Activated naive CD8-positive, alpha-beta T cell (primary cell): ENCODE measurements at regions not wholly inside any gene's neighbourhood (a gene's known extent, or its start where the extent isn't known, plus 50 kb on each side); places are given as distances from the start of the nearest gene placed in this dataset.
A peak's percentile ranks its signal among the peaks of the same experiment; 100 is the strongest.
"Not testable (repeated sequence)": the region's sequence is repeated elsewhere in the genome, so short reads cannot be mapped to it uniquely, and the experiment has no call there.

Experiments
- H3K27ac Mint-ChIP-seq: one replicate; pipeline ENCODE4 v1.8.0; 2021; ENCODE audit warnings: mixed read lengths
- H3K27me3 Mint-ChIP-seq: one replicate; pipeline ENCODE4 v1.8.0; 2021; ENCODE audit warnings: mixed read lengths
- H3K36me3 Mint-ChIP-seq: one replicate; pipeline ENCODE4 v1.8.0; 2021; ENCODE audit warnings: mixed read lengths
- H3K4me1 Mint-ChIP-seq: one replicate; pipeline ENCODE4 v1.8.0; 2021; ENCODE audit warnings: low read depth, mixed read lengths
- H3K4me3 Mint-ChIP-seq: one replicate; pipeline ENCODE4 v1.8.0; 2021; ENCODE audit warnings: mild to moderate bottlenecking, mixed read lengths
- H3K9me3 Mint-ChIP-seq: one replicate; pipeline ENCODE4 v1.8.0; 2021; ENCODE audit warnings: low read depth, mixed read lengths

DNA sequence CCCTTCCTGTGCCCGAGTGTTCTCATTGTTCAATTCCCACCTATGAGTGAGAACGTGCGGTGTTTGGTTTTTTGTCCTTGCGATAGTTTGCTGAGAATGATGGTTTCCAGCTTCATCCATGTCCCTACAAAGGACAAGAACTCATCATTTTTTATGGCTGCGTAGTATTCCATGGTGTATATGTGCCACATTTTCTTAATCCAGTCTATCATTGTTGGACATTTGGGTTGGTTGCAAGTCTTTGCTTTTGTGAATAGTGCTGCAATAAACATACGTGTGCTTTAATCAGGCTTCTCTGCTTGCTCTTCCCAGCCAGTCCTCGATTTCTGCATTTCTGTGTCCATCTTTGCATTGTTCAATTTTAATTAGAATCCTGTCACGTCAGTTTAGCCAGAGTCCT, 75.4 kb upstream of the DTNBP1 start:
- not testable (repeated sequence) for H3K27me3 Mint-ChIP-seq, H3K9me3 Mint-ChIP-seq, H3K27ac Mint-ChIP-seq, H3K36me3 Mint-ChIP-seq, H3K4me3 Mint-ChIP-seq
- H3K4me1 Mint-ChIP-seq, result peaks cover 32% of the 10 kb centered on the region

DNA sequence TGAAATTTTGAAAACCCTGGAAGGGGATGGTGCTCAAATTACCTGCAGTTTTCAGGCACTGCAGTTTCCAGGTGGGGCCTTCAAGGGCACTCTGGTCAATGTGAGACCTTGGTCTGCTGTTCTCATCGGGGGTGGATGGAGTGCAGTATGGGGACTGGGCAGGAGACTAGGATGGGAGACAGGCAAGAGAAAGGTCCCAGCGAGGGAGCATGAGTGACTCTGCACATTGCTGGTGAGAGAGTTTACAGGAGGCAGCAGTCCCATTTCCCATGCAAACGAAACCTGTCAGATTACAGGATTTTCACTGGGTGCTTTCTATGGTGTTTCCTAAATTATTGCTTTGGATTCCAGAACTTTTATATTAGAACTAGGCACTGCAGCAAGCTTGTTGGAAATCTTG, 73.5 kb upstream of the DTNBP1 start:
- peak overlapping the region; percentile 94 for H3K27ac Mint-ChIP-seq
- H3K4me3 Mint-ChIP-seq, result peak overlapping the region; percentile 67
- no peaks in the 10 kb centered on the region for H3K36me3 Mint-ChIP-seq
- H3K4me1 Mint-ChIP-seq, result peaks cover 43% of the 10 kb centered on the region
- no peaks in the 10 kb centered on the region for H3K9me3 Mint-ChIP-seq
- H3K27me3 Mint-ChIP-seq, result no peaks in the 10 kb centered on the region

DNA sequence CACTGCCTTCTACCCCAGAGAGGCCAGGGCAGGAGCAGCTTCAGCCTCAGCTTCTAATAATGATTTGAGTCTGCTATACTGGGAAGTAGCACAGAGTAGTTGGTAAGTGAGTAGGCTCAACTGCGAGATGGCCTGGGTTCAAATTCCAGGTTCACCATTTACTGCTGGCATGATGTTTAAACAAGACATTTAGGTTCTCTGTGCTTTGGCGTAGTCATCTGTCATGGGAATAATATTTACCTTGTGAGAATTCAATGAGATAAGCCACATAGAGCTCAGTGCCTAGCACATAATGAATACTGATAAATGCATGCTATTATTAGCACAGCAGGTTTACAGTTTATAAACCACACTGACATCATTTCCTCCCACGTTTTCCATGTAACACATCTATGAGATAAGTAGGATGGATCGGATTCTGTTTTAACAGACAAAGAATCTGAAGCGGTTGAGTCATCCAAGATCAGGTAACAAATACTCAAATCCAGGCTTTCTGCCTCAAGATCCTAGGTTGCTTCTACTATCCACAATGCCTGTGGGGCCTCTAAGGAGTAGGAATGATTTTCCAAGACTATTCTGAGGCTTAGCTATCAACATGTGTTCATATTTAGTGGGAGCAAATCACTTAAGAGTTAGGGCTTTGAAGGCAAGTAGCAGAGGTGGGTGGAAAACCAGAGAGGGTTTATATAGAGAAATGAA, 72.9 kb upstream of the DTNBP1 start:
- H3K36me3 Mint-ChIP-seq, result no peaks in the 10 kb centered on the region
- peak overlapping the region; percentile 94 for H3K27ac Mint-ChIP-seq
- peak overlapping the region; percentile 67 for H3K4me3 Mint-ChIP-seq
- peaks cover 43% of the 10 kb centered on the region for H3K4me1 Mint-ChIP-seq
- H3K27me3 Mint-ChIP-seq, result no peaks in the 10 kb centered on the region
- no peaks in the 10 kb centered on the region for H3K9me3 Mint-ChIP-seq

DNA sequence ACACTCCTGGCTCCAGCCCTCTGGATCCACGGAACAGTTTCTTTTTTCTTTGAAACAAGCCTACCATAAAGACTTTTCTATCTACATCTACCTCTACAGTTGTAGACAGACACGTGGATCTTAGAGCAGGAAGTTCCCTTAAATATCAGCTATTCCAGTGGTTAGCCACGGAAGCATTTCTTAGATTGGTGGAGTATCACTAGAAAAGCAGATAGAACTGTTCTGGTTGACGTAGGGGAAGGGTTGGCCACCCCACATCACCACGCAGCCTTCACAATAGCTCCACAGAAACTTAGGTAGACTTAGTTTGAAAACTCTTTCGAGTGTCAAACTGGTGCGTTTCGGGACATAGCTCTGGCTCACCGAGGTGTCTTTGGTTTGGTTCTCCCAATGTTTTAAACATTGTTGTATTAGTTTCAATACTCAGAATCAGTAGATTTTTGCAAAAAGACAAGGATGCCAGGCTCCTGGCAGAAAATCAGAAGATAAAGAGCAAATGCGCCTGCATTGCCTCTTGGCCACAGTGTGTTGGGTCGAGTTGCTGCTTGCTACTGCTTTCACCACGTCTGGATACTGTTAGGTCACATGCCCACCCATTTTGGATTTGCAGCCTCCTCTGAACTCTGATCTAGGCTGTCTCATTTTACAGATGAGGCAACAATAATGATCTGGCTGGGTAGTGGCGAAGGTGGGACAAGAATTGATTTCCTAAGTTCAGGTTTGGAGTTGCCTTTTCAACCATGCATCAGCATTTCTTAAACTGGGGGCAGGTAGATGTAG, 71.5 kb upstream of the DTNBP1 start:
- no peak overlapping the region for H3K27ac Mint-ChIP-seq
- no peaks in the 10 kb centered on the region for H3K36me3 Mint-ChIP-seq
- H3K4me3 Mint-ChIP-seq, result no peak overlapping the region
- no peaks in the 10 kb centered on the region for H3K27me3 Mint-ChIP-seq
- peaks cover 43% of the 10 kb centered on the region for H3K4me1 Mint-ChIP-seq
- no peaks in the 10 kb centered on the region for H3K9me3 Mint-ChIP-seq

DNA sequence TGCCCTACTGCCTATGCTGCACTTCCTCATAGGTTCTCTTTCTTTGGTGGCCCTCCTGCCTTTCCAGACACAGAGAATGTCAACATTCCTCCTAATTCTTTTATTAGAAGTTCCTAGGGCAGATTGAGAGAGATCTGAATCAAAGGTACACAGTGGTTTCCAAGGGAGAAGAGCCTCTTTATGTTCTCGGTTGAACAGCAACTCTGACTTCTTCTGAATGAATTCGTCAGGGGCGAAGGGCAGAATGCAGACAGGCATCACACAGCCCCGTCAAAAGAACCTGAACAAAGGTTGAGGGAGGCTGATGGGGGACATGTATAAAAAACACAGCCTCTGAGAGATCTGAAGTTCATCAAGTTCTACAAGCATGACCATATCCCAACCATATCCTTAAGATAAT, 68.1 kb upstream of the DTNBP1 start:
- Mint-ChIP-seq H3K4me3 (no peak overlapping the region), H3K27me3 (no peaks in the 10 kb centered on the region), H3K27ac (peak overlapping the region; percentile 0), H3K9me3 (no peaks in the 10 kb centered on the region), H3K4me1 (peaks cover 34% of the 10 kb centered on the region), H3K36me3 (no peaks in the 10 kb centered on the region)

DNA sequence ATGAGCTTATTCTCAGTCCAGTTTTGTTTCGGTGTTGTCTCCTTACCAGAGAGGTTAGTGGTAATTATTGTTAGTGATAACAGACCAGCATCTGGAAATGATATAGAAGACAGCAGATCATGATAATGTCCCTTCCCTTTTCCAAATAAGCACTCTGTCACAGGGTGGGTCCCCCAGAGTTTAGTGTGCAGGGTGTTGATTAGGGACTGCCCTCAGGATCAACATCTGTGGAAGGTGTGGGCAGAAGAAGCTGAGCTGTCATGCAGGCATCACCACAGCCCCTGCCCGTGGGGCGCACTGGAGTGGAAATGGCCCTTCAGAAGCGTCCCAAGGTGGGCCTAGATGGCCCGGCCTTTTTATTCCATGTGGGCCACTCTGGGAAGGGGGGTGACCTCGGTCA, 67.6 kb upstream of the DTNBP1 start:
- no peak overlapping the region for H3K4me3 Mint-ChIP-seq
- peaks cover 29% of the 10 kb centered on the region for H3K4me1 Mint-ChIP-seq
- no peaks in the 10 kb centered on the region for H3K27me3 Mint-ChIP-seq
- H3K27ac Mint-ChIP-seq, result peak overlapping the region; percentile 0
- no peaks in the 10 kb centered on the region for H3K9me3 Mint-ChIP-seq
- no peaks in the 10 kb centered on the region for H3K36me3 Mint-ChIP-seq

DNA sequence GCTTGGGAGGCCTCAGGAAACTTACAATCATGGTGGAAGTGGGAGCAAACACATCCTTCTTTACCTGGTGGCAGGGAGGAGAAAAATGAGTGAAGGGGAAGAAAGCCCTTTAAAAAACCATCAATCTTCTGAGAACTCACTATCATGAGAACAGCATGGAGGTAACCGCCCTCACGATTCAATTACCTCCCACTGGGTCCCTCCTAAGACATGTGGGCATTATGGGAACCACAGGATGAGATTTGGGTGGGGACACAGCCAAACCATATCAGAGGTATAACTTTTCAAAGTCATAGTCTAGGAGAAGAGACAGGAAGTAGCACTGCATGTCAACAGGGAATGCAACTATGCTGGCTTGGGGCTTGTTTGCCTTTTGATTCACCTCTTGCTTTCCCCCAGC, 59.9 kb upstream of the DTNBP1 start:
- H3K27ac Mint-ChIP-seq, result no peak overlapping the region
- peaks cover 8% of the 10 kb centered on the region for H3K4me1 Mint-ChIP-seq
- peaks cover 2% of the 10 kb centered on the region for H3K36me3 Mint-ChIP-seq
- H3K27me3 Mint-ChIP-seq, result peaks cover 1% of the 10 kb centered on the region
- H3K9me3 Mint-ChIP-seq, result no peaks in the 10 kb centered on the region
- no peak overlapping the region for H3K4me3 Mint-ChIP-seq

DNA sequence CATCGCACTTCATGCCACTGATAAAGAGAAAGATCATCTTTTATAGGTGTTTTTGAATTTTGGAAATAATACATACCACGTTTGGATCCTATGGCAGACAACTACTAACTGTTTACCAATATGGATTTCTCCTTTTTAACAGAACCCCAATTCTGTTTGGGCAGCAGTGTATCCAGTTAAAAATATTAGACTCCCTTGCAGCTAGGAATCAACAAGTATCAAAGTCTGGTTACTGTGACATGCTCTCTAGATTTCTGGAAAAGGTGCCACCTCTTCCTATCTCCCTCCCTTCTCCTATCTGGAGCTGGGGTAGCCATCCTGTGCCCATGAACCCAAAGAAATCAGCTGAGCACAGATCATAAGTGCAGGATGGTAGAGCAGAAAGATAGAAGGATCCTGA, 54.1 kb upstream of the DTNBP1 start:
- Mint-ChIP-seq H3K27me3 (peaks cover 1% of the 10 kb centered on the region), H3K9me3 (peaks cover 8% of the 10 kb centered on the region), H3K4me1 (peaks cover 12% of the 10 kb centered on the region), H3K36me3 (peaks cover 2% of the 10 kb centered on the region), H3K4me3 (no peak overlapping the region), H3K27ac (no peak overlapping the region)

DNA sequence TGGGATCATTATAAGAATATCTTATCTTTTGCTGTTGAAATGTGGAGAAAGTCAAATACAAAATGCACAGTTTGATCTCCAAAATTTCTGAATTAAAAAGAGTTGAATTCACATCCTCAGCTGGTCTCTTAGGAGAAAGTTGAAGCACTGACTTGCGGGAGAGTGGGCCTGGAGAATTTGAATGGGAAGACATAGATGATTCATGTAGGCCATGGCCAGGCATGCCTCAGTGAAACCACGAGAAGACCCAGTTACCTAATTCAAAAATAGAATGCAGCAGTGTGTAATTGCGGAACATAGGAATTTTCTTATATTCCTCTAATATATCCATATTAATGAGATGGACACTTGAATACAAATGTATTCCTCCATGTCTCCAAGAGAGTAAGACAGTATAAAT, 53.0 kb upstream of the DTNBP1 start:
- H3K27me3 Mint-ChIP-seq, result peaks cover 1% of the 10 kb centered on the region
- H3K4me1 Mint-ChIP-seq, result peaks cover 12% of the 10 kb centered on the region
- peaks cover 8% of the 10 kb centered on the region for H3K9me3 Mint-ChIP-seq
- H3K27ac Mint-ChIP-seq, result no peak overlapping the region
- peaks cover 2% of the 10 kb centered on the region for H3K36me3 Mint-ChIP-seq
- no peak overlapping the region for H3K4me3 Mint-ChIP-seq

DNA sequence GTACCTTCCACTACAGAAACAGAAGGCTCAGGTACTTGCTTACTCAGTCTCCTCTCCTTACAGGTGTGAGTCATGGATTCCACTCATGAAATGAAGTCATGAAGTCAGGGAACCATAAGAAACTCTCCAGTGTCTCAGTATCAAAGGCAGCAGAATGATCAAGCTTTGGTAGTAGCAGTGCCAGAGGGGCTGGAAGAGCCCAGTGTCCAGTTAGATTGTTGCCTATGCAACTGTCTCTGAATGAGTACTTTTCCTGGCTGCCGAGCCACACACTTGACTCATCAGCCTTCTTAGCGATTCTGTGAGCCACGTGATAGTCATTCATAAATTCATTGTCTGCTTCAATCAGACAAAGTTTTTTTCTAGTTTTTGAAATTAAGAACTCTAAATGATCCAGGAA, 52.2 kb upstream of the DTNBP1 start:
- Mint-ChIP-seq H3K4me1 (peaks cover 12% of the 10 kb centered on the region), H3K9me3 (peaks cover 8% of the 10 kb centered on the region), H3K36me3 (peaks cover under 1% of the 10 kb centered on the region), H3K27ac (peak overlapping the region; percentile 51), H3K4me3 (no peak overlapping the region), H3K27me3 (peaks cover 1% of the 10 kb centered on the region)

DNA sequence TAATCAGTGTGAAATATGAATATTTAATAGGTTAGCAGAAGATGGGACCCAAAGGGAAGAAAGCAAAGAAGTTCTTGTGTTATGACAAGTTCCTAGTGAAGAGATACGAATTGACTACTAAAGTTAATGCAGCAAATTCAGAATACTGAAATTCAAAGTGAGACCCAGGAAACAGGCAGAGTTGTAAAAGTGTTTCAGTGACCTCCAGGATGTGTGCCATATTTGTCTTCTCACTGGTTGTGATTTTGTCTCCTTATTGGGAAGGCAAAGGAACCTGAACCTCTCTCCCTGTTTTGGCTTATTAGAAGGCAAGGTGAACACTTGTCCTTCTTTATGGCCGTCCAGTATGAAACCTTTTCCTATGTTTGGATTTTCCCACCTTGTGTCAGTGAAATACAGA, 51.8 kb upstream of the DTNBP1 start:
- Mint-ChIP-seq H3K4me3 (no peak overlapping the region), H3K27ac (peak overlapping the region; percentile 51), H3K9me3 (peaks cover 8% of the 10 kb centered on the region), H3K27me3 (peaks cover 1% of the 10 kb centered on the region), H3K4me1 (peaks cover 12% of the 10 kb centered on the region), H3K36me3 (no peaks in the 10 kb centered on the region)

DNA sequence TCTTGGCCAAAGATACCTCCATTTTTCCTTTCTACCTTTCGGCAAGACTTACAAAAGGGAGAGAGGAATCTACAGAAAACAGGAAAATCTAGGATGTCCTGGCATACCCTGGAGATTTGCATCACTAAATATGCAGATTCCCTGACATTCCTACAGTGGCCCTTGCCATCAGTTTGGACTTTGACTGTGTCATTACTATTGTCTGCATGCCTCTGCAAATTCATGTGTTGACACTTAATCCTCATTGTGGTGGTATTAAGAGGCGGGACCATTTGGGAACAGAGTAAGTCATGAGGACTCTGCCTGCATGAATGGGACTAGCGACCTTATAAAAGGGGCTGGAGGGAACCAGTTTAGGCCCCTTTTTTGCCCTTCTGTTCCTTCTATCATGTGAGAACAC, 50.5 kb upstream of the DTNBP1 start:
- H3K4me3 Mint-ChIP-seq, result no peak overlapping the region
- peaks cover 12% of the 10 kb centered on the region for H3K4me1 Mint-ChIP-seq
- no peaks in the 10 kb centered on the region for H3K36me3 Mint-ChIP-seq
- H3K27me3 Mint-ChIP-seq, result no peaks in the 10 kb centered on the region
- H3K27ac Mint-ChIP-seq, result no peak overlapping the region
- peaks cover 8% of the 10 kb centered on the region for H3K9me3 Mint-ChIP-seq

DNA sequence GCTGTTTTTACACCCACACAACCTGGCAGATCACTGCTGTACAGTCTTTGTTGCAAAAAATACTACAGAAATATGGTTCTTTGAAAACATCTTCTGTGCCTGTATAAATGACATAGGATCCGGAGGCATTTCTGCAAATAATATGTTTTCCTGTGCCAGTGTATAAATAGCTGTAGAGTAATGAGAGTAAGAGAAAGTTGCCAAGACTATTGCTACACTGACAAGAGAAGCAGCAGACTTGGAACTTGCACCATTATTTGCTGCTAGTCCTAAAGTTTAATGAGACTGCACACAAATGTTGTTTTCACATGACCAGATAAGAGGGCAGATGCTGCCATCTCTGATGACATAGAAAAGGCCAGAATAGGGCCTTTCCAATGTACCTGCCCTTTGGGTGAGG, 50.0 kb upstream of the DTNBP1 start:
- Mint-ChIP-seq H3K27me3 (no peaks in the 10 kb centered on the region), H3K4me3 (no peak overlapping the region), H3K27ac (no peak overlapping the region), H3K36me3 (no peaks in the 10 kb centered on the region), H3K9me3 (peaks cover 8% of the 10 kb centered on the region), H3K4me1 (peaks cover 12% of the 10 kb centered on the region)
